ENCODE measurements at regions not wholly inside any gene's neighbourhood (a gene's known extent, or its start where the extent isn't known, plus 50 kb on each side); places are given as distances from the start of the nearest gene placed in this dataset.

DNA sequence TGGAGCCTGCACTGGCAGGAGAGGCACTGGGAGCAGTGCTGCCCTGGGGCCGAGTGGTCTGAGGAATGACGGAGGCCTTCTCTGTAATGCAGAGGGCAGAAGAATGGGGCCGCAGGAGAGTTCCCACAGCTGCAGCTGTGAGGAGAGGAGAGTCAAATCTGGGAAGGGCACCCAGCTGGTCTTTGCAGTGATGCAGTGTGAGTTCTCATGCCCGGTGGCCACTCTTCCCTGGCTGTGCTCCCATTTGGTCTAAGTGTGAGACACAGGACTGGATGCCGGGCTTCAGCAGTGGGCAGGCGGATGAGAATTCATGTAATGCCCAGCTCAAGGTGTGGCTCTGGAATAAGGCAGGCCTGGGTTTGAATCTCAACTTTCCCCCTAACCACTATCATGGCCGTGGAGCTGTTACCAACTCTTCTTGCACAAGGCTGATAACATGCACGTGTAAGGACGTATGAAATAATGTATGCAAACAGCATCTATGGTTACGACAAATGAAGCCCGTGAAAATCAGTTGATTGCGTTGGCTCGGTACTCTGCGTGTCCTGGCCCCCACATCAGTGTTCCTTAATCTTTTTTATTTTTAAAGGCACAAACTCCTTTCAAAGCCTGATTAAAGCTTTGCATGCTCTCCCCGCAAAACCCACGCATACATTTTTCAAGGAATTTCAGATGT lies 71.6 kb downstream of the ACKR3 start:
- Histone ChIP-seq H3K9me3 (no peaks in the 10 kb centered on the region), H3K4me3 (no peak overlapping the region), H3K36me3 (replicated peaks in 1 of 2; ENCODE audit: insufficient read depth in 1 of 2, low read depth in 2 of 2) (no peaks in the 10 kb centered on the region), H3K4me1 (peaks cover 25% of the 10 kb centered on the region), H3K27me3 (no peaks in the 10 kb centered on the region), H3K27ac (peak overlapping the region in 1 of 4 donors; percentile 7)
- 86 to 89% methylated on average over 13 to 16 of the region's 16 CpGs for whole genome bisulfite sequencing, 2 donors
- TF ChIP-seq, protein P1, sequence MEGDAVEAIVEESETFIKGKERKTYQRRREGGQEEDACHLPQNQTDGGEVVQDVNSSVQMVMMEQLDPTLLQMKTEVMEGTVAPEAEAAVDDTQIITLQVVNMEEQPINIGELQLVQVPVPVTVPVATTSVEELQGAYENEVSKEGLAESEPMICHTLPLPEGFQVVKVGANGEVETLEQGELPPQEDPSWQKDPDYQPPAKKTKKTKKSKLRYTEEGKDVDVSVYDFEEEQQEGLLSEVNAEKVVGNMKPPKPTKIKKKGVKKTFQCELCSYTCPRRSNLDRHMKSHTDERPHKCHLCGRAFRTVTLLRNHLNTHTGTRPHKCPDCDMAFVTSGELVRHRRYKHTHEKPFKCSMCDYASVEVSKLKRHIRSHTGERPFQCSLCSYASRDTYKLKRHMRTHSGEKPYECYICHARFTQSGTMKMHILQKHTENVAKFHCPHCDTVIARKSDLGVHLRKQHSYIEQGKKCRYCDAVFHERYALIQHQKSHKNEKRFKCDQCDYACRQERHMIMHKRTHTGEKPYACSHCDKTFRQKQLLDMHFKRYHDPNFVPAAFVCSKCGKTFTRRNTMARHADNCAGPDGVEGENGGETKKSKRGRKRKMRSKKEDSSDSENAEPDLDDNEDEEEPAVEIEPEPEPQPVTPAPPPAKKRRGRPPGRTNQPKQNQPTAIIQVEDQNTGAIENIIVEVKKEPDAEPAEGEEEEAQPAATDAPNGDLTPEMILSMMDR (IDR thresholded peaks at IDR 0.05) = no peak
- no peak for TF ChIP-seq POLR2A (IDR thresholded peaks at IDR 0.05)
- DNase-seq (peak in 1 of 4 donors; percentile 34), ATAC-seq (no peak)
- intact Hi-C loops (cut with DNase I) = no loop called here

DNA sequence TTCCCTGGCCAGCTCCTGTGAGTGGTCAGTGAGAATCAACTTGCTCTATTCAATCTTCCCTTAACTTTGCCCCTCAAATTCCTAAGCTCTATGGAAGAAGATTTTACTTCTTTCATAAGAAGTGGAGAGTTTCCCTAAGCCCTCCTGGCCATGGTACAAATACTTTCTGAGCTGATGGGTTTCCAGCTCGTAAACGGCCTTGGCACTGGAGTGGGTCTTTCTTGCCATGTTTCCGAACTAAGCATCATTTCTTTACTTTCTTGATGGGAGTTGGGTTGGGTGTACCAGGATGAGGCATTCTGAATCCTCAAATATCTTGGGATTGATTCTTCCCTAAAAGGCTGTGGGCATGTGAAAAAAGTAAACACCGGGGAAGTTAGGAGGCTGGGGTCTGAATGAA lies 72.5 kb downstream of the ACKR3 start:
- no peak for TF ChIP-seq POLR2A (IDR thresholded peaks at IDR 0.05)
- TF ChIP-seq, protein P1 (IDR thresholded peaks at IDR 0.05) = no peak
- Histone ChIP-seq H3K36me3 (replicated peaks in 1 of 2; ENCODE audit: insufficient read depth in 1 of 2, low read depth in 2 of 2) (no peaks in the 10 kb centered on the region), H3K27ac (no peak overlapping the region), H3K27me3 (no peaks in the 10 kb centered on the region), H3K9me3 (no peaks in the 10 kb centered on the region), H3K4me3 (no peak overlapping the region), H3K4me1 (peaks cover 25% of the 10 kb centered on the region)
- intact Hi-C loops (cut with DNase I) = no loop called here
- ATAC-seq = no peak
- no peak for DNase-seq
- 61 to 80% methylated on average over 4 of the region's 4 CpGs for WGBS, 2 donors

DNA sequence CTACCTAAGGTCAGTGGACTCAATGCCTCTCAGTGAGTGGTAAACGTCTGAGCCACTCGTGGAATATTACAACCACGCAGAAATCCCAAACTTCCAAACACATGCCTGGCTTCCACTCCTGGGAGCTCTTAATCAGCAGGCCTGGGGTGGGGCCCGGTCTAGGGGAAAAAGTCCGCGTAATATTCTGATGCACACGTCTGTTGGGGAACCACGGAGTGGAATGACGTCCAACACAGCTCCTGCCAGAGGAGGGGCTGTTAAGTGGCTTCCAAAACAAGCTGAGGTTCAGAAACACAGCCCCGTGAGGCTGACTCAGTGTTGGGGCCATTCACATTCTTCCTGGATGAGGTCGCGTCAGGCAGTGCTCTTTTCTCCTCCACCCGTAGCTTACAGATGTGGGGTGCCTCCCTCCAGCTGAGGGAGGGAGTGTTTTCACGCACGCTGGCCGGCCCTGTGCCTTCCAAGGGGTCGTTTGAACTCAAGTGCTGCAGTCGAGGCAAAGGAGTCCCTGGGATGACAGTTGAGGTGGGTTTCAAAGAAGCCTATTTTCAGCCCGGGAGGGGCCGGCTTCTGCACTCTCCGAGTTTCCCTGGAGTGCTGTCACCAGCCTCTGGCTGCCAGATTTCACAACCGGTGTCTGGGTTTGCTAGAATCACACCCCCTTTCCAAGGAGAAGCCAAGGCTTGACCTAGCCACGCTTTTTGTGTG lies 73.1 kb downstream of the ACKR3 start:
- Histone ChIP-seq H3K27ac (no peak overlapping the region), H3K4me3 (no peak overlapping the region), H3K36me3 (replicated peaks in 1 of 2; ENCODE audit: insufficient read depth in 1 of 2, low read depth in 2 of 2) (no peaks in the 10 kb centered on the region), H3K9me3 (no peaks in the 10 kb centered on the region), H3K27me3 (no peaks in the 10 kb centered on the region), H3K4me1 (peaks cover 25% of the 10 kb centered on the region)
- 68 to 80% methylated on average over 23 of the region's 23 CpGs for WGBS, 2 donors
- ATAC-seq (peak; percentile 49), DNase-seq (peak; percentile 34 to 63 (median 56))
- TF ChIP-seq, protein P1 (IDR thresholded peaks at IDR 0.05) = no peak
- intact Hi-C loops (cut with DNase I) = no loop called here

DNA sequence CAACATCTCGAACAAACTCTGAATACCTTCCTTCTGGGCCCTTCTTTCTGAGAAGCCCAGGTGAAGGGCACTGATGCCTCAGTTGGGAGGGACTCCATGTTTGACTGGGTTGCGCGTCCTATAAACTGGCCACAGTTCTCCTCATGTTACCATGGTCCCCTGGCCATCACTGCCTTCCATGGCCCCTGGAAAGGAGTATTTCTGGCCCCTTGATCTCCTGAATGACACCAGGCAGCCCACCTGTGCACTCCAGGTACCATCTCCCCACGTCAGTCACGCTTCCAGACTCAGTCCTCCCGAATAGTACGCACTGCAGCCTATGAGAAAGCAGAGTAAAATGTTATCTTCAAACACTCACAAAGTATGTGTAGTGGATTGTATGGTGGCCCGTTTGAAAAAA lies 73.9 kb downstream of the ACKR3 start:
- DNase-seq (no peak), ATAC-seq (no peak)
- Histone ChIP-seq H3K4me3 (no peak overlapping the region), H3K36me3 (replicated peaks in 1 of 2; ENCODE audit: insufficient read depth in 1 of 2, low read depth in 2 of 2) (no peaks in the 10 kb centered on the region), H3K9me3 (no peaks in the 10 kb centered on the region), H3K27ac (no peak overlapping the region), H3K27me3 (no peaks in the 10 kb centered on the region), H3K4me1 (peaks cover 25% of the 10 kb centered on the region)
- TF ChIP-seq, protein P1 (IDR thresholded peaks at IDR 0.05) = no peak
- no peak for TF ChIP-seq POLR2A (IDR thresholded peaks at IDR 0.05)
- intact Hi-C loops (cut with DNase I) = no loop called here
- 90 to 98% methylated on average over 8 of the region's 8 CpGs for WGBS, 2 donors

DNA sequence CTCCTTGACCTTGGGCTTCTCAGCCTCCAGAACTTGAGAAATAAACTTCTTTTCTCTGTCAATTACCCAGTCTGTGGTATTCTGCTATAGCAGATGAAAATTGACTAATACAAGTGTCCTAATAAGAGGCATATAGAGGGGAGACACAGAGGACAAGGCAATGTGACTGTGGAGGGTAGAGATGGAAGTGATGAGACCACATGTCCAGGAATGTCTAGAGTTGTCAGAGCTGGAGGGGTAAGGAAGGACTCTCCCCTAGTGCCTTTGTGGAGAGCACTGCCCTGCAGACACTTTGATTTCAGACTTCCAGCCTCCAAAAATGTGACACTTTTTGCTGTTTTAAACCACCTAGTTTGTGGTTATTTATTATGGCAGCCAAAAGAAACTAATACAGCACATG lies 74.4 kb downstream of the ACKR3 start:
- no peak for ATAC-seq
- Histone ChIP-seq H3K4me1 (peaks cover 21% of the 10 kb centered on the region), H3K27me3 (no peaks in the 10 kb centered on the region), H3K27ac (no peak overlapping the region), H3K9me3 (no peaks in the 10 kb centered on the region), H3K36me3 (replicated peaks in 1 of 2; ENCODE audit: insufficient read depth in 1 of 2, low read depth in 2 of 2) (no peaks in the 10 kb centered on the region), H3K4me3 (no peak overlapping the region)
- TF ChIP-seq POLR2A (IDR thresholded peaks at IDR 0.05) = no peak
- TF ChIP-seq, protein P1 (IDR thresholded peaks at IDR 0.05) = no peak
- intact Hi-C loops (cut with DNase I) = no loop called here
- DNase-seq = no peak

All from body of pancreas (tissue), 4 donors.